Keratinocyte (primary cell): ENCODE measurements at regions not wholly inside any gene's neighbourhood (a gene's known extent, or its start where the extent isn't known, plus 50 kb on each side); places are given as distances from the start of the nearest gene placed in this dataset.

Source experiments
- DNase-seq: peaks from one replicate; pipeline ENCODE4 v3.0.0-alpha.2; 2011; ENCODE audit warnings: low read depth, missing footprints, low spot score
- FAIRE-seq: peaks from 2 replicates; lab custom pipeline; 2011; peaks lifted over from hg19 to GRCh38; lab: Jason Lieb, UNC
- H2AFZ ChIP-seq: 2 replicates; pipeline ENCODE4 v1.6.0; 2012; ENCODE audit warnings: low read length, control low read depth, inconsistent platforms; ENCODE audit not compliant: control insufficient read depth
- H3K27ac ChIP-seq: 2 replicates; pipeline ENCODE4 v1.5.1; 2011; ENCODE audit warnings: low read length; ENCODE audit not compliant: control insufficient read depth, insufficient read depth
- H3K27me3 ChIP-seq: 3 replicates; pipeline ENCODE4 v1.6.0; 2011; ENCODE audit warnings: low read length; ENCODE audit not compliant: control insufficient read depth, insufficient read depth; ENCODE audit errors: extremely low read depth
- H3K36me3 ChIP-seq, 2 experiments: 2 replicates in 1 of 2; 3 replicates in 1 of 2; pipeline ENCODE4 v1.5.1; 2011; ENCODE audit warnings: low read length in 2 of 2, mild to moderate bottlenecking in 1 of 2; ENCODE audit not compliant: control insufficient read depth in 2 of 2, insufficient read depth in 2 of 2; ENCODE audit errors: extremely low read depth in 1 of 2
- H3K4me1 ChIP-seq: 3 replicates; pipeline ENCODE4 v1.5.1; 2011; ENCODE audit warnings: low read length; ENCODE audit not compliant: control insufficient read depth, insufficient read depth; ENCODE audit errors: extremely low read depth
- H3K4me2 ChIP-seq: 3 replicates; pipeline ENCODE4 v1.6.0; 2011; ENCODE audit warnings: low read depth, low read length; ENCODE audit not compliant: control insufficient read depth, insufficient read depth; ENCODE audit errors: extremely low read depth
- H3K4me3 ChIP-seq, 3 experiments: fragments of 200-600 bp in 1 of 3; sonication (generic) in 1 of 3; 2 replicates in 2 of 3; 3 replicates in 1 of 3; pipeline ENCODE4 v1.5.1; 2011 to 2016; ENCODE audit warnings: low read length in 3 of 3, mild to moderate bottlenecking in 3 of 3, control low read depth in 2 of 3, inconsistent platforms in 1 of 3, low read depth in 1 of 3, mixed read lengths in 1 of 3, mixed run types in 1 of 3, moderate library complexity in 1 of 3; ENCODE audit not compliant: control insufficient read depth in 2 of 3, insufficient read depth in 2 of 3; ENCODE audit errors: extremely low read depth in 1 of 3
- H3K79me2 ChIP-seq: 2 replicates; pipeline ENCODE4 v1.6.0; 2012; ENCODE audit warnings: low read length; ENCODE audit not compliant: control insufficient read depth, insufficient read depth
- H3K9ac ChIP-seq: 3 replicates; pipeline ENCODE4 v1.6.0; 2011; ENCODE audit warnings: low read length; ENCODE audit not compliant: control insufficient read depth, insufficient read depth; ENCODE audit errors: extremely low read depth
- H3K9me1 ChIP-seq: 3 replicates; pipeline ENCODE4 v1.6.0; 2011; ENCODE audit warnings: low read length; ENCODE audit not compliant: control insufficient read depth, insufficient read depth; ENCODE audit errors: extremely low read depth
- H3K9me3 ChIP-seq: 2 replicates; pipeline ENCODE4 v1.5.1; 2012; ENCODE audit warnings: low read depth, low read length; ENCODE audit not compliant: control insufficient read depth
- H4K20me1 ChIP-seq: 3 replicates; pipeline ENCODE4 v1.6.0; 2011; ENCODE audit warnings: low read length; ENCODE audit not compliant: control insufficient read depth, insufficient read depth; ENCODE audit errors: extremely low read depth
- CTCF ChIP-seq, 3 experiments: IDR thresholded peaks in 1 of 3; conservative IDR thresholded peaks in 1 of 3; optimal IDR thresholded peaks in 1 of 3; 2 replicates in 2 of 3; 3 replicates in 1 of 3; pipeline versions ENCODE3 to v1.5.1; 2011; ENCODE audit warnings: low read length in 3 of 3, mild to moderate bottlenecking in 3 of 3, moderate library complexity in 2 of 3, control low read depth in 1 of 3, inconsistent platforms in 1 of 3; ENCODE audit not compliant: insufficient read depth in 2 of 3; ENCODE audit errors: extremely low read depth in 1 of 3
- EZH2 ChIP-seq: IDR thresholded peaks from one replicate; pipeline ENCODE4 v1.6.1; 2012; ENCODE audit warnings: inconsistent platforms, mild to moderate bottlenecking, low read length, moderate library complexity
- dilution Hi-C: fragments of 300-500 bp; cut with MboI; formaldehyde crosslinking; loops from one replicate; pipeline ENCODE4 v1.7.0; 2020; ENCODE audit warnings: low sequenced_read_pairs; ENCODE audit not compliant: extremely low pct_ligation_motif_present

- Histone ChIP-seq H3K27ac (no peak overlapping the region), H4K20me1 (no peaks in the 10 kb centered on the region), H3K4me3 (no peak overlapping the region), H3K36me3 (no peaks in the 10 kb centered on the region), H3K9me3 (peaks cover 3% of the 10 kb centered on the region), H3K79me2 (no peaks in the 10 kb centered on the region), H2AFZ (no peak overlapping the region), H3K9me1 (no peaks in the 10 kb centered on the region), H3K9ac (no peak overlapping the region), H3K27me3 (no peaks in the 10 kb centered on the region), H3K4me1 (no peaks in the 10 kb centered on the region), H3K4me2 (no peak overlapping the region)
- dilution Hi-C loops = no loop called here
- TF ChIP-seq CTCF (optimal IDR thresholded peaks at IDR 0.05 in 1 of 3, IDR thresholded peaks at IDR 0.05 in 1 of 3, conservative IDR thresholded peaks at IDR 0.05 in 1 of 3; ENCODE audit: extremely low read depth in 1 of 3, insufficient read depth in 2 of 3, low read length in 3 of 3) (no peak), EZH2 (no peak)
- DNase-seq (no peak), FAIRE-seq (no peak)
Measured at GRCh38 chr1:43108080-43108479, 64.0 kb downstream of the EBNA1BP2 start.

DNA sequence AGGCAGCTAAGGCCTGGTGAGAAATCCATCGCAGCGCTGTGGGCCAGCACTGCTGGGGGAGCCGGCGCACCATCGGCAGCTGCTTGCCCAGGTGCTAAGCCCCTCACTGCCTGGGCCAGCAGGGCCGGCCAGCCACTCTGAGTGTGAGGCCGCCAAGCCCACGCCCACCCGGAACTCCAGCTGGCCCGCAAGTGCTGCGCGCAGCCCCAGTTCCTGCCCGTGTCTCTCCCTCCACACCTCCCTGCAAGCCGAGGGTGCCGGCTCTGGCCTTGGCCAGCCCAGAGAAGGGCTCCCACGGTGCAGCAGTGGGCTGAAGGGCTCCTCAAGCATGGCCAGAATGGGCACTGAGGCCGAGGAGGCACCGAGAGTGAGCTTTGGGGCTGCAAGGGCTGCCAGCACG is 64.4 kb downstream of the EBNA1BP2 start:
- Histone ChIP-seq H3K27ac (no peak overlapping the region), H3K4me2 (no peak overlapping the region), H3K4me3 (no peak overlapping the region), H4K20me1 (no peaks in the 10 kb centered on the region), H3K79me2 (no peaks in the 10 kb centered on the region), H3K36me3 (no peaks in the 10 kb centered on the region), H3K9me3 (peaks cover 3% of the 10 kb centered on the region), H3K27me3 (no peaks in the 10 kb centered on the region), H3K4me1 (no peaks in the 10 kb centered on the region), H2AFZ (no peak overlapping the region), H3K9me1 (no peaks in the 10 kb centered on the region), H3K9ac (no peak overlapping the region)
- DNase-seq (no peak), FAIRE-seq (no peak)
- TF ChIP-seq CTCF (optimal IDR thresholded peaks at IDR 0.05 in 1 of 3, IDR thresholded peaks at IDR 0.05 in 1 of 3, conservative IDR thresholded peaks at IDR 0.05 in 1 of 3; ENCODE audit: extremely low read depth in 1 of 3, insufficient read depth in 2 of 3, low read length in 3 of 3) = no peak
- no peak for TF ChIP-seq EZH2
- dilution Hi-C loops = no loop called here
